ENCODE measurements at regions not wholly inside any gene's neighbourhood (a gene's known extent, or its start where the extent isn't known, plus 50 kb on each side); places are given as distances from the start of the nearest gene placed in this dataset.

DNA sequence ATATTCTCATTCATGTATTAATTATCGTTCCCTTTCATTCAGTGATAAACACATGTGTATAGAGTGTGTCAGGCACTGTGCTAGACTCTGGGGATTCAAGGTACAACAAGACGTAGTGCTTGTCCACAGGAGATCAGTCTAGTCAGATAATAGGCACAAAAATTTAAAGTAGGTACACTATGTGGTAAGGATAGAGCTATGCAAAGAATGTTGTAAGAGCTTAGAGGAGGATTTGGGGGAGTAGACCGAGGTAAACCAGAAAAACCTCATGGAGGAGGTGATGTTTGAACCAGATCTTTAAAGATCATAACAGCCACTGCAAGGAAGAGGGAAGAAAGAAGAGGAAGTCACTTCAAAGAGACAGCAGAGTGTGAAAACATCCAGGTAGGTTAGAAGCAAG, 256.9 kb upstream of the DDX18 start:
- no peak overlapping the region for H3K4me2 ChIP-seq (ENCODE audit: insufficient read depth, low read length)
- ChIA-PET POLR2A (no interaction called here), CTCF (no interaction called here)
- intact Hi-C loops (cut with micrococcal nuclease): no loop called here
- H3K79me2 ChIP-seq (ENCODE audit: control insufficient read depth, insufficient read depth, low read length): no peaks in the 10 kb centered on the region
- FAIRE-seq: no peak
- dilution Hi-C loops (cut with MboI; ENCODE audit: extremely low pct_ligation_motif_present, low sequenced_read_pairs): no loop called here
- TF ChIP-seq, protein P1, sequence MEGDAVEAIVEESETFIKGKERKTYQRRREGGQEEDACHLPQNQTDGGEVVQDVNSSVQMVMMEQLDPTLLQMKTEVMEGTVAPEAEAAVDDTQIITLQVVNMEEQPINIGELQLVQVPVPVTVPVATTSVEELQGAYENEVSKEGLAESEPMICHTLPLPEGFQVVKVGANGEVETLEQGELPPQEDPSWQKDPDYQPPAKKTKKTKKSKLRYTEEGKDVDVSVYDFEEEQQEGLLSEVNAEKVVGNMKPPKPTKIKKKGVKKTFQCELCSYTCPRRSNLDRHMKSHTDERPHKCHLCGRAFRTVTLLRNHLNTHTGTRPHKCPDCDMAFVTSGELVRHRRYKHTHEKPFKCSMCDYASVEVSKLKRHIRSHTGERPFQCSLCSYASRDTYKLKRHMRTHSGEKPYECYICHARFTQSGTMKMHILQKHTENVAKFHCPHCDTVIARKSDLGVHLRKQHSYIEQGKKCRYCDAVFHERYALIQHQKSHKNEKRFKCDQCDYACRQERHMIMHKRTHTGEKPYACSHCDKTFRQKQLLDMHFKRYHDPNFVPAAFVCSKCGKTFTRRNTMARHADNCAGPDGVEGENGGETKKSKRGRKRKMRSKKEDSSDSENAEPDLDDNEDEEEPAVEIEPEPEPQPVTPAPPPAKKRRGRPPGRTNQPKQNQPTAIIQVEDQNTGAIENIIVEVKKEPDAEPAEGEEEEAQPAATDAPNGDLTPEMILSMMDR (IDR thresholded peaks at IDR 0.05; ENCODE audit: extremely low read depth in 1 of 2, insufficient read depth in 1 of 2, low read depth in 1 of 2, low read length in 2 of 2): no peak
- TF ChIP-seq EZH2 (IDR thresholded peaks at IDR 0.05; ENCODE audit: borderline replicate concordance, low read depth, low read length, severe bottlenecking) (no peak), POLR2AphosphoS5 (IDR thresholded peaks at IDR 0.05; ENCODE audit: insufficient read depth, low read depth, low read length) (no peak), FOS (IDR thresholded peaks at IDR 0.05; ENCODE audit: borderline replicate concordance, insufficient read depth, low read length) (no peak), POLR2A (IDR thresholded peaks at IDR 0.05; ENCODE audit: low read depth, low read length) (no peak), MYC (IDR thresholded peaks at IDR 0.05; ENCODE audit: low read depth, low read length) (no peak), JUN (IDR thresholded peaks at IDR 0.05; ENCODE audit: borderline replicate concordance, insufficient read depth, insufficient read length, low read depth) (no peak), GATA2 (IDR thresholded peaks at IDR 0.05; ENCODE audit: insufficient read depth, insufficient read length, low read depth, low read length) (no peak)
- TF ChIP-seq, protein P2, sequence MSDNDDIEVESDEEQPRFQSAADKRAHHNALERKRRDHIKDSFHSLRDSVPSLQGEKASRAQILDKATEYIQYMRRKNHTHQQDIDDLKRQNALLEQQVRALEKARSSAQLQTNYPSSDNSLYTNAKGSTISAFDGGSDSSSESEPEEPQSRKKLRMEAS (IDR thresholded peaks at IDR 0.05; ENCODE audit: insufficient read depth, insufficient read length): no peak
- no peak for DNase-seq (ENCODE audit: low read depth, low spot score)
- H3K9me3 ChIP-seq (replicated peaks; ENCODE audit: control insufficient read depth, insufficient read depth, low read length): no peaks in the 10 kb centered on the region
- H3K9ac ChIP-seq (replicated peaks; ENCODE audit: extremely low read depth, insufficient read depth, low read length): no peak overlapping the region
- H3K4me3 ChIP-seq (replicated peaks in 1 of 3; ENCODE audit: insufficient read depth in 1 of 3, low read depth in 1 of 3, low read length in 3 of 3): no peak overlapping the region
- no peaks in the 10 kb centered on the region for H3K27me3 ChIP-seq (ENCODE audit: control insufficient read depth in 2 of 2, insufficient read depth in 2 of 2, low read length in 2 of 2)
- no peak overlapping the region for H2AFZ ChIP-seq (ENCODE audit: low read depth, low read length)
- BruUV-seq (replicated peaks): no TSS peak
- H3K27ac ChIP-seq (ENCODE audit: insufficient read depth, low read depth, low read length): no peak overlapping the region
- no peaks in the 10 kb centered on the region for H3K9me1 ChIP-seq (replicated peaks; ENCODE audit: control insufficient read depth, extremely low read depth, insufficient read depth, low read length)
- no peaks in the 10 kb centered on the region for H3K36me3 ChIP-seq (ENCODE audit: control insufficient read depth in 2 of 2, extremely low read depth in 1 of 2, insufficient read depth in 2 of 2, low read length in 2 of 2)
- no peaks in the 10 kb centered on the region for H3K4me1 ChIP-seq (ENCODE audit: control insufficient read depth, extremely low read depth, insufficient read depth, low read length)
- H4K20me1 ChIP-seq (replicated peaks; ENCODE audit: control insufficient read depth, extremely low read depth, insufficient read depth, low read length): no peaks in the 10 kb centered on the region
